HG02642 (cell line): ENCODE measurements at regions not wholly inside any gene's neighbourhood (a gene's known extent, or its start where the extent isn't known, plus 50 kb on each side); places are given as distances from the start of the nearest gene placed in this dataset.
"Not testable (repeated sequence)": the region's sequence is repeated elsewhere in the genome, so short reads cannot be mapped to it uniquely, and the experiment has no call there.

Experiments
- ATAC-seq: cut with Tn5 transposase; IDR thresholded peaks from one replicate; pipeline ENCODE4 v1.9.1; 2021; ENCODE audit warnings: mild to moderate bottlenecking; ENCODE audit not compliant: unreplicated experiment, poor library complexity

DNA sequence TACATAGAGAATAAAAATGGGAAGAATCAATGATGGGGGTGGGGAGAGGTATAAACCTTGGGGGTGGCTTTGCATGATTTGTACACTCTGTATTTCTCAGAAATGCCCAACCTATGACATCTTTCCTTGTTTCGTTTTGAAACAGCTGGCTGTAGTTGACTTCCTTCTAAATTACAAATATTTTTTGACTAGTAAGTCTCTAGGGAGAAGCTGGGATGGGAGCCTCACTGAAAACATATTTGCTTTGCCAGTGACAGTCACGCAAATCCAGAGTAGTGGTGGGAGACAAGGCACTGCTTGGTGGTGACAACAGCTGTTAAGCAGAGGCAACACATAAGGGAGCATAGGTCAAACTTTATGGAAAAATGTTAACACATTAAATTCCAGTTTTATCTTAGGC is 440.5 kb downstream of the SEMA3D start:
- no peak for ATAC-seq

DNA sequence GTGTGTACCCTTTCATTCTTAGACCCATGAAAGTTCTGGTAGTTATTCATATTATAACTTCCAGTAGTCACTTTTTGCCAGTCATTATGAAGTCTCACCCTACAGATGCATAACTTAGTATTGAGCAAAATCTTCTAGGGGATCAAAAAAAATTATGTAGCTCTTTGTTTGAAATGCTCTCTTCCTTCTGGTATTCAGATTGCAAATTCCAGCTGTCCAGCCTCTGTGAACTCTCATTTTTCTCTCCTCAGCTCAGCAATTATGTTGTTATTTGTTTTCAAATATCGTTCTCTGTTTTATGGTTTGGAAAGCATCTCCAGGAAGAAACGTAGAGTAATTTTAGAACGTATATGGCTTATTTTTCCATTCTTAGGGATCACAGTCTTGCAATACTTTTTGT is 442.5 kb downstream of the SEMA3D start:
- no peak for ATAC-seq

DNA sequence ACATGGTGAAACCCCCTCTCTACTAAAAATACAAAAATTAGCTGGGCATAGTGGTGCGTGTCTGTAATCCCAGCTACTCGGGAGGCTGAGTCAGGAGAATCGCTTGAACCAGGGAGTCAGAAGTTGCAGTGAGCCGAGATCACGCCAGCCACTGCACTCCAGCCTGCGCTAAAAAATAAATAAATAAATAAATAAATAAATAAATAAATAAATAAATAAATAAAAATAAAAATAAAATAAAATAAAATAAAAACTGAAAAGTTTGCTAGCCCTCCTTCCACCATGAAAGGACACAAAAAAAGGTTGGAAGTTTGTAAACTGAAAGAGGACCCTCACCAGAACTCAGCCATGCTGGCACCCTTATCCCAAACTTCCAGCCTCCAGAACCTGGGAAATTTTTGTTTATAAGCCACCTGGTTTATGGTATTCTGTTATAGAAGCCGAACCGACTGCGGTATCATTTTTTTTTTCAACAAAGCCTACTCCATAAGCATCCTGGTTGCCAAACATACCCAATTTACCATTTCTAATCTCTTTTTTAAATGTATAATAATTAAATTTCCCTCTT is 448.2 kb downstream of the SEMA3D start:
- ATAC-seq, result no peak

DNA sequence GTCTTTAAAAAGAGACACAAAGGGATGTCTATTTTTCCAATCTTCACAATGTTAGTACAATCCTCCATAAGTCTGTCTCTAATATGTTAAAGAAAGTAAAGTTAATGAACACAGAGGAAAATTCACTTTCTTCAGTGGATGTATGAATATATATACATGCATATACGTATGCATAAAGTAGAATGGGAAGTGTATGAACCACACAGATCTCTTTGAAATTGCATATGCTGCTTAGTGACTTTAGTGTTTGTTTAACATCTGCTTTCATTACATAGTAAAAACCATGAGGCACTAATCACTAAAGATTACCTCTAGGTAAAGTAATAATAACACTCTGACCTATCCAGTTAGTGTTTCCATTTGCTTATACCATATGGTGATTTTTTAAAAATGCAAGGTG is 451.2 kb downstream of the SEMA3D start:
- ATAC-seq, result no peak

DNA sequence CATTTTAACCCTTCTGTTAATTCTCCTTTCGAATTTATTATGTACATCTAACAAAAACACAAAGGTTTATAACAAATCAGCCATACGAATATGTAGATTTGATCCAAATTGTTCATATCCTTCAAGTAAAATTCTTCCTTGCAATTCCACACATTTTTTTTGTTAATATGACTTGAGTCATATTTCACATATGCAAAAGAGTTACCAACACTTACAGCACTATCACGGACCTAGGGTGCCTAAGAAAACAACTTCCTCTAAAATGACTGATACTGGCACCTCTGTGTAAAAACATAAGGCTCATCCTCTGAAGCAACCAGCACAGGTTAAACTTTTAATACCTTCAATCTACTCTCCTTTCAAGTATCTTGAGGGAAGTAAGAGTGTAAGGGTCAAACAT is 451.8 kb downstream of the SEMA3D start:
- ATAC-seq, result no peak

DNA sequence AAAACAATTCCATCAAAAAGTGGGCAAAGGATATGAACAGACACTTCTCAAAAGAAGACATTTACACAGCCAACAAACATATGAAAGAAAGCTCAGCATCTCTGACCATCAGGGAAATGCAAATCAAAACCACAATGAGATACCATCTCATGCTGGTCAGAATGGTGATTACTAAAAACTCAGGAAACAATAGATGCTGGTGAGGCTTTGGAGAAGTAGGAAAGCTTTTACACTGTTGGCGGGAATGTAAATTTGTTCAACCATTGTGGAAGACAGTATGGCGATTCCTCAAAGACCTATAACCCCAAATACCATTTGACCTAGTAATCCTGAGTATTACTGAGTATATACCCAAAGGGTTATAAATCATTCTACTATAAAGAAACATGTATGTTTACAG is 452.9 kb downstream of the SEMA3D start:
- not testable (repeated sequence) for ATAC-seq

DNA sequence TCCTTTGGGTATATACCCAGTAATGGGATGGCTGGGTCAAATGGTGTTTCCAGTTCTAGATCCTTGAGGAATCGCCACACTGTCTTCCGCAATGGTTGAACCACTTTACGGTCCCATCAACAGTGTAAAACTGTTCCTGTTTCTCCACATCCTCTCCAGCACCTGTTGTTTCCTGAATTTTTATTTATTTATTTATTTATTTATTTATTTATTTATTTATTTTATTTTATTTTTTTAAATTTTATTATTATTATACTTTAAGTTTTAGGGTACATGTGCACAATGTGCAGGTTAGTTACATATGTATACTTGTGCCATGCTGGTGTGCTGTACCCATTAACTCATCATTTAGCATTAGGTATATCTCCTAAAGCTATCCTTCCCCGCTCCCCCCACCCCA is 456.0 kb downstream of the SEMA3D start:
- ATAC-seq, result not testable (repeated sequence)

DNA sequence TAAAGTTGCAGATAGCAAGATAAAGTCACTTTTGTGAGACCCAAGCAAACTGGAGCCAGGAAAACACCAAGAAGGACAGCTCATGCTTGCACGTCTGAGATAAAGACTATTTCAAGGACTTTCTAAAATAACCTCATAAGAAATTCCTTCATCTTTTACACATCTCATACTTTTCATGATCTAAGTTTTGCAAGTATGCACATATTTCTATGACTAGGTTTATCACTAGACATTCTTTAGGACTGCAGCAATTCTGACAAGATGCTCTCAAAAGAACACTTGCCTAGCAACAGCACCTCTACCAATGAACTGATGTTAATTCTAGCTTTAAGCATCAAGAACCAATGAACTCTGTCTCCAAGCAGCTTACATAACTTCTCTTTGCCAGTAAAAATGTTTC is 457.6 kb downstream of the SEMA3D start:
- ATAC-seq, result no peak

DNA sequence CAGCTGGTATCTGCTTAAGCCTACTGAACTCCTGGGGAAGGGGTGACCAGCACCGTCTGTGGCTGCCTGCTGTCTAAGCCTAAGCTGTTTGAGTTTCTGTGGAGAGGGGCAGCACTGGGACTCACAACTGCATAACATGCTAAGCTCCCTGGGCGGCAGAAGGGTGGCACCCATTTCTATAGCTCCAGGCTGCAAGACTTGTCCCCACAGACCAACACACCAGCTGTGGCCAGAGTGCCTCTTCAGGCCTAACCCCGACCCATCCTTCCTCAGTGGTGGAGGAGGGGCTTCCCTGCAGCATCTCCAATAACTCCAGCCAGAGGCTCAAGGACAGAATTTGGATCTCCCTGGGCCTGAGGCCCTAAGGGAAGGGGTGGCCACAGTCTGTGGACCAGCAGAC is 464.1 kb downstream of the SEMA3D start:
- no peak for ATAC-seq

DNA sequence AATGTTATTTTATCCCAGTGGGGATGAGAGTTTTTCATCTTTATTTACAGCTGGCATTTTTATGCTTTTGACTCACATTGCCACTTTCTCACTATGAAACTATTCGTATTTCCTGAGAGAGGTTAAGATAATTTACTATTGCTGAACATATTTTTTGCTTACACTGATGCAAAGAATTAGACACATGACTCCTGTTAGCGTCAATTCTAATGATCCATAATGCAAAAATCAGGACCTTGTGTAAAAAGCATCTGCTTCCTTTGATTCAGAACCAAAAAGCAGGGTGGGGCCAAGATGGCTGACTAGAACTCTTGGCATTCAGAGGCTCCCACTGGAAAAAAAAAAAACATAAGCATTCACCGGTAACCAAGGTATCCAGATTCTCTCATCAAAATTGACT is 464.8 kb downstream of the SEMA3D start:
- ATAC-seq, result no peak

DNA sequence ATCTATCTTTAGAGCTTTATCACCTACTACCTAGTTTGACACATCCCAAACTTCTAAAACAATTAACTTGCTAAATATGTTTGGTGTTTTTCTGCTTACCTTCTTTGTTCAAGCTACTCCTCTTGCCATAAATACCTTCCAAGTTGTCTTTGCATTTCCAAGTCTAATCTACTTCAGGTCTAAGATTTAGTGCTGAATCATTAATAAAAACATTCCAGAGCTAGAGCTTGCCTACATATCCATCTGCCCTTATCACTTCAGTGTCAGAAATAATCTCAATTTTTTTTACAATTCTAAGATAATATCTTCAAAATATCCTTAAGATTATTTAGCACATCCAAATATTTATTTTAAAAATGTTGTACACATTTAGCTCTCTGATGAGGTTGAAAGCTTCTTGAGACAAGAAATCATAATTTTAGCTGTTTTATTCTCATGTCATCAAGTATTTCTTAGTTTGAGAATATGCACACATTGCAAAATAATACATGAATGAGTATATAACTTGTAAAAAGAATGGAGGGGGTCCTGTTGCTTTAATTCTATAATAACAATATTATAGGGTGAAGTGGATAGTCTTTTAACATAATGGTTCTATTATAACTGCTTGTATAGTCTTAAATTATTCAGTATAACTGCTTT is 466.3 kb downstream of the SEMA3D start:
- ATAC-seq, result no peak

DNA sequence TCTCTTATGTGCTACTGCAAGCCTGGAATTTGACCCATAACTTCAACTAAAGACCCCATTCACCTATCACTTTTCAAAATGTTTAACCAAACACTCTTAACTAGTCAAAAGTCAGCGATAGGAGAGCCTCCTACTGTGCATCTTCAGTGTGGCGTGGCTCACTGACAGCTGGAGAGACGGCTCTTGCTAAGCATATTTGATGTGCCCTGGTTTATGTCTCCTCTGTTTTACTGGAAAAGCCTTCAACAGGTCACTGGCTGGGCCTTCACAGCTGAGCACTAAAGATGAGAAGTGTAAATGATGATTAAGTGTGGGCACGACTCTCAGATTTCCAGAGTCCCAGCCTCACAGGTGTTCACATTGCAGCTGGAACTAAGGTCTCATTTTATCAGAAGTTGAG is 472.1 kb downstream of the SEMA3D start:
- ATAC-seq, result no peak

DNA sequence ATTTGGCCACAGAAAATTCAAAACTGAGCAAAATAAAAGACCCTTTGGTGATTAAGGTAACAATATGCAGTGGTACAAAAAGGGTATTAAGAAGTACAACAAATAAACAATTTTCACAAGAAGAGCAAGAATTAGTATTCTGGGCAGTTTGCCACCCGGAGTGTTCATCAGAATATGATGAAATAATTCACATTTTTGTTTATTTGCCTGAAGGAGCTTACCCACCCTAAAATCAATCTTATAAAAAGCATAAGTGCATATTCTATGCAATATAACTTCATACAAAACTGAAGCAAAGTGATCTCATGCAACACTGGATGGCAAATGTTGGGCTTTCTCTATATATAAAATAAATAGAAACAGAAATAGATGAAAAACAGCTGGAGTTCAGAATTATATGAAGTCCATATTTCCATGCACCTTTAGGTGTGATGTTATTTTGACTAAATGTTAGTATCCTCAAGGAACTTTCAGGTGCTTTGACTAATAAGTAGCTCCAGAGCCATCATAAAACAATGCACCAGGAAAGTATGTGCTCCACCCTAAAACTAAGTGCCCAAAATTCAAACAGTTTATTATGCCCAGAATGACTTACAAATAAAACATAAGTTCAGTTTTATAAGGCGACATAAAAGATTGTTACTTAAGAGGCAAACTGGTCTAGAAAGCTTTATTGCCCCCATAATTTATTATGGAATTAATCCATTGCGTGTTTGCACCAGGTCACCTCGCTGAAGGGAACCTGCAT is 474.3 kb downstream of the SEMA3D start:
- ATAC-seq, result no peak

DNA sequence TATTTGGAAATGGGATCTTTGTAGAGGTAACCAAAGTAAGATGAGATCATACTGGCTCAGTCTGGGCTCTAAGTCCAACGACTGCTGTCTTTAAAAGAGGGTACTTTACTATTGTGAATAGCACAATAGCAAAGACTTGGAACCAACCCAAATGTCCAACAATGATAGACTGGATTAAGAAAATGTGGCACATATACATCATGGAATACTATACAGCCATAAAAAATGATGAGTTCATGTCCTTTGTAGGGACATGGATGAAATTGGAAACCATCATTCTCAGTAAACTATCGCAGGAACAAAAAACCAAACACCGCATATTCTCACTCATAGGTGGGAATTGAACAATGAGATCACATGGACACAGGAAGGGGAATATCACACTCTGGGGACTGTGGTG is 476.3 kb downstream of the SEMA3D start:
- ATAC-seq, result not testable (repeated sequence)

DNA sequence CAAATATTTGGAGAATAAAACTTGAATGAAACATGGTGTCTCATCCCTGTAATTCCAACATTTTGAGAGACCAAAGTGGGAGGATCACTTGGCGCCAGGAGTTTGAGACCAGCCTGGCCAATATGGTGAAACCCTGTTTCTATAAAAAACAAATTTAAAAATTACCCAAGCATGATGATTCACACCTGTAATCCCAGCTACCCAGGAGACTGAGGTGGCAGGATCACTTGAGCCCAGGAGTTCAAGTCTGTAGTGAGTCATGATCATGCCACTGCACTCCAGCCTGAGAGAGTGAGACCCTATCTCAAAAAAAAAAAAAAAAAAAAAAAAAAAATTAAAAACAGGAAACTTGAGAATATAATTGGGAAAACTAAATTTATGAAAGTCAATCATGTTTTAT is 481.1 kb downstream of the SEMA3D start:
- no peak for ATAC-seq

DNA sequence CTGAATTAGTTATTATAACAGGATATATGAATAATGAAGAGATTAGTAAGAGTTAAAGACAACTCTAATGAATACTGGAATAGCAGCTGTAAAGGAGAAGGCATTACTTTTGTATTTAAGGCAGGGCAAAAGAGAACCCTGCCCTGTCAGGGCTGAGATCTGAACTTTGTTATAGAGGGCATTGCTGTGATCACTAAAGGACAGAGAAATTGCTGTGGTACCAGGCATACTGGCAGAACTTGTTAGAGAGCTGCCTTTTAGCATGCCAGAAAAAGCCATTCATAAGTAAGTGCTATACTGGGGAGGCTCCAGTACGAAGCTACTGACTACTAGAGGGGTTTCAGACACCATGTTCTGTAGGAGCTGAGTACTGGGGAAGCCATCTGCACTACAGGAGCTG is 481.8 kb downstream of the SEMA3D start:
- ATAC-seq, result no peak

DNA sequence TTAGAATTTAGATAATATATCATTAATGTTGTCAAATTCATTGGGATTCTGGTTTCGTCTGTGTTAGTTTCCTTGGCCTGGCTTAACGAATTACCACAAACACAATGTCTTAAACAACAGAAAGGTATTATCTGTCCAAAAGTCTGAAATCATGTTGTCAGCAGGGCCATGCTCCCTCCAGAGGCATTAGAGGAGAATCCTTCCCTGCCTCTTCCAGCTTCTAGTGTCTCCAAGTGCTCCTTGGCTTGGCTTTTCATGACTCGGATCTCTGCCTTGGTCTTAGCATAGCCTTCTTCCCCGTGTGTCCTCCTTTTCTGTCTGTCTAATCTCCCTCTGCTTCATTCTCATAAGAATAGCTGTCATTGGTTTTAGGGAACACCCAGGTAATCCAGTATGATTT is 482.5 kb downstream of the SEMA3D start:
- ATAC-seq, result no peak

DNA sequence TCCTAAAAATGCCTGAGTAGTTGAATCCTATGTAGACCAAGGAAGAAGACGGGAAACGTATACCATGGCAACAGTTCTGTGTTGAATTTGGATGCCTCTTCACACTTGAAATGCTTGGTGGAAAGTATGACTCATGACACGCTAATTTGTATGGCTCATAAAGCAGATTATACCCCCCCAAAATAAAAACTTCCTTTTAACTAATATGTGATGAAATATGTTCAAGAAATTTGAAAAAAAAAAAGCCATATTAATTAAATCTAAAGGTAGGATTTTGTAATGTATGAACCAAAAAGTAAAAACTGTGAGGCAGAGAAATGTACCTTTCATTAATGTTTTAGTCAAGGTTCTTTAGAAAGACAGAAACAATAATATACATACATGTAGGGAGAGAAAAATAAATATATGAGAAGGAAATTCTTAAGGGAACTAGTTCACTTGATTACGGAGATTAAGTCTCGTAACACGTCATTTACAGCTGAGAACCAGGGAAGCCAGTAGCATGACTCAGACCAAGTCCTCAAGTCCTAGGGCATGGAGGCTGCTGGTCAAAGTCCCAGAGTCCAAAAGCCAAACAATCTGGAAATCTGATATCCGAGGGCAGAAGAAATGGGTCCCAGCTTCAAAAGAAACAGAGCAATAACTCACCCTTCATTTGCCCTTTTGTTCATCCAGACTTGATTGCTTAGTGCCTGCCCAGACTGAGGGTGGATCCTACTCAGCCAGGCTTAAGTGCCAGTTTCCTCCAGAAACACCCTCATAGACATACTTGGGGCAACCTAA is 485.1 kb downstream of the SEMA3D start:
- ATAC-seq, result no peak

DNA sequence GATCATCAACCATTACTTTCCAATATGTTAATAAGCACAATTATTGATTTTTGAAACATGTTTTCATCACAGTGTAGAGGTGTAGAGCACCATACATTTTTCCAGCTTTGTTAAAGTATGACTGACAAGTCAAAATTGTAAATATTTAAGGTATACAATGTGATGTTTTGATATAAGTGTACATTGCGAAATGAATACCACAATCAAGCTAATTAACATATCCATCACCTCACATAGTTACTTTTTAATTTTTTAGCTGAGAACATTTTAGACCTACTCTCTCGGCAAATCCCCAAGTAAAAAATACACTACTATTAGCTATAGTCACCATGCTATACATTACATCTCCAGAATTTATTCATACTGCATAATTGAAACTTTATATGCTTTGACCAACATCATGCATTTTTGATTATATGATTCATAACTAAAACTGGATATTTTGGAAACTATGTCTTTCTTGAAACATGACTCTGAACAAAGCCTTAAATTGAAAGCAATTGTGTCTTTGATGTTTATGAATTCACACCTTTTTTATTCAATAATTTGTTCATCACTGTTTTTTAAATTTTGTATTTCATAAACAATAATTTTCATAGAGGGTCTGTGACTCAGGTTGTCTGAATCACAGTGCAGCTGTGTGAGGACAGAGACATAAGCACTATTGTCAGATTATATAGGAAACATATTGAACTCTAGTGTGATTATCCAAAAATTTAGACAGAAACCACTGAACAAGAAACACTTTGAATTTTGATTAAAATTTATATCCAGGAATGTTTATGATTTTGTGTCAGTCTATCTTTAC is 486.1 kb downstream of the SEMA3D start:
- no peak for ATAC-seq

DNA sequence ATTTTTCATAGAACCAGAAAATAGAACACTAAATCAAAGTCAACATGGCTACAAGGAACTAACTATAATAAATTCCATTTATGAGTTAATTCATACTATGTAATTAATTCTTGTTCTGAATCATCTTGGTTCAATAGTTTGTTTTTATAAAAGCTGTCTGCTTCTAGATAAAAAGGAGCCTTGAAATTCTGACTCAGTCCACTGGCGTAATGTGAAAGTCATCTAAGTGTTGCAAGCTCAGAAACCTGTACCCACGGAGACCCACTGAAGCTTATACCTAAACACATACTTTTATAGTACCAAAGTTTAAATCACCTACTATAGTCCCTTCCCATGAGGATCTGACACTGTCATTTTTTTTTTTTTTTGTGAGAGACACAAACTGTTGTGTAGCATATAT is 489.4 kb downstream of the SEMA3D start:
- ATAC-seq, result no peak
